Brain microvascular endothelial cell (primary cell): ENCODE measurements at regions not wholly inside any gene's neighbourhood (a gene's known extent, or its start where the extent isn't known, plus 50 kb on each side); places are given as distances from the start of the nearest gene placed in this dataset.
"Not testable (repeated sequence)": the region's sequence is repeated elsewhere in the genome, so short reads cannot be mapped to it uniquely, and the experiment has no call there.

ENCODE experiments used
- DNase-seq: peaks from one replicate; pipeline ENCODE4 v3.0.0-alpha.2; 2020
- H3K27ac ChIP-seq: fragments of 250-450 bp; sonication (Bioruptor Pico); 2 replicates; pipeline ENCODE4 v1.5.1; 2020; ENCODE audit warnings: mild to moderate bottlenecking, moderate library complexity
- H3K27me3 ChIP-seq: fragments of 250-450 bp; sonication (Bioruptor Pico); replicated peaks from 2 replicates; pipeline ENCODE4 v1.5.1; 2020; ENCODE audit warnings: mild to moderate bottlenecking
- H3K36me3 ChIP-seq: fragments of 250-450 bp; sonication (Bioruptor Pico); replicated peaks from 2 replicates; pipeline ENCODE4 v1.5.1; 2020; ENCODE audit warnings: mild to moderate bottlenecking
- H3K4me3 ChIP-seq: 2 replicates; pipeline ENCODE4 v1.5.1; 2011; ENCODE audit warnings: low read depth, mild to moderate bottlenecking, control low read depth, low read length, moderate library complexity
- CTCF ChIP-seq: IDR thresholded peaks from 2 replicates; pipeline ENCODE4 v1.5.1; 2011; ENCODE audit warnings: low read depth, mild to moderate bottlenecking, moderate library complexity, low read length, control low read depth, inconsistent platforms; ENCODE audit errors: missing control alignments
- in situ Hi-C: cut with HindIII; loops from 2 replicates; pipeline ENCODE4 v1.10.0; 2017; ENCODE audit warnings: low sequenced_read_pairs, low pct_ligation_motif_present

- no peak overlapping the region for H3K4me3 ChIP-seq
- DNase-seq = no peak
- no peak overlapping the region for H3K27ac ChIP-seq
- H3K27me3 ChIP-seq = no peaks in the 10 kb centered on the region
- no peaks in the 10 kb centered on the region for H3K36me3 ChIP-seq
- in situ Hi-C loops = no loop called here
- no peak for TF ChIP-seq CTCF
Measured at GRCh38 chr2:207362716-207363115, 167.0 kb upstream of the CREB1 start.

GRCh38 chr2:207363761-207364290 lies 165.9 kb upstream of the CREB1 start:
- Histone ChIP-seq H3K4me3 (no peak overlapping the region), H3K27ac (no peak overlapping the region), H3K36me3 (no peaks in the 10 kb centered on the region), H3K27me3 (no peaks in the 10 kb centered on the region)
- no peak for DNase-seq
- in situ Hi-C loops = no loop called here
- TF ChIP-seq CTCF = no peak

- H3K36me3 ChIP-seq = no peaks in the 10 kb centered on the region
- no peak for TF ChIP-seq CTCF
- no peak for DNase-seq
- no peak overlapping the region for H3K4me3 ChIP-seq
- in situ Hi-C loops = no loop called here
- H3K27ac ChIP-seq = no peak overlapping the region
- no peaks in the 10 kb centered on the region for H3K27me3 ChIP-seq
Measured at GRCh38 chr2:207370646-207371045, 159.1 kb upstream of the CREB1 start.

- in situ Hi-C loops = no loop called here
- TF ChIP-seq CTCF = no peak
- Histone ChIP-seq H3K27me3 (no peaks in the 10 kb centered on the region), H3K4me3 (no peak overlapping the region), H3K36me3 (no peaks in the 10 kb centered on the region), H3K27ac (no peak overlapping the region)
- no peak for DNase-seq
Measured at GRCh38 chr2:207371877-207372276, 157.9 kb upstream of the CREB1 start.

- TF ChIP-seq CTCF = no peak
- no peaks in the 10 kb centered on the region for H3K36me3 ChIP-seq
- in situ Hi-C loops = no loop called here
- no peak overlapping the region for H3K27ac ChIP-seq
- no peak for DNase-seq
- H3K27me3 ChIP-seq = no peaks in the 10 kb centered on the region
- H3K4me3 ChIP-seq = no peak overlapping the region
Measured at GRCh38 chr2:207372483-207372882, 157.3 kb upstream of the CREB1 start.

GRCh38 chr2:207375207-207375875 lies 154.4 kb upstream of the CREB1 start:
- in situ Hi-C loops = no loop called here
- H3K36me3 ChIP-seq = no peaks in the 10 kb centered on the region
- no peak for DNase-seq
- no peak overlapping the region for H3K4me3 ChIP-seq
- TF ChIP-seq CTCF = no peak
- no peaks in the 10 kb centered on the region for H3K27me3 ChIP-seq
- no peak overlapping the region for H3K27ac ChIP-seq

- in situ Hi-C loops, H3K27ac ChIP-seq, H3K36me3 ChIP-seq, H3K27me3 ChIP-seq, DNase-seq, H3K4me3 ChIP-seq: not testable (repeated sequence)
Measured at GRCh38 chr2:207378620-207379019, 151.1 kb upstream of the CREB1 start.
